Lower leg skin (tissue), 3 donors: ENCODE measurements at regions not wholly inside any gene's neighbourhood (a gene's known extent, or its start where the extent isn't known, plus 50 kb on each side); places are given as distances from the start of the nearest gene placed in this dataset.

Source experiments
- CTCF ChIP-seq, 3 donors: fragments of 450-650 bp; IDR thresholded peaks; one replicate each; pipeline ENCODE4 v1.5.1; 2016; ENCODE audit warnings: antibody characterized with exemption in 3 of 3, mild to moderate bottlenecking in 3 of 3, moderate library complexity in 2 of 3
- POLR2A ChIP-seq, 2 donors: fragments of 450-650 bp; IDR thresholded peaks; one replicate each; pipeline ENCODE4 v1.6.1; 2016 to 2017; ENCODE audit warnings: antibody characterized with exemption in 2 of 2, mild to moderate bottlenecking in 1 of 2, moderate library complexity in 1 of 2

DNA sequence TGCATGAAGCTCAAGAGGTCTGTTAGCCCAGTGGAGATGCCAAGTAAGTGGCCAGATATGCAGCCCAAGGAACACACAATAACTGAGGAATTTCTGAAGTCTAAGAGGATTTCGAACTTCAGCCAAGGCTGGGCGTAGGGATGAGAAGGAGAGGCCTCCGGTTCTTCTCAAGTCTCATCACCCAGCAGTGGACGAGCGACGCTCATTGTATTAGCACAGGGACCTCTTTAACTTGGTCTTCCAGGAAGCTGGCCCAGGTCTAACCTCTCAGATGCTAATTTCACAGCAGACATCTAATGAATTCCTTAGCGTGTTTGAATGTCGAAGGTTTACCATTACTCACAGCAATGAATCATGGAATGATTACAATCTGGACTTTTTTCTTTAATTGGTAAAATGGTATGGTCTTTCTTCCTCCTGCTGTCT, 85.0 kb downstream of the HES1 start:
- TF ChIP-seq POLR2A (IDR thresholded peaks at IDR 0.05) (no peak), CTCF (IDR thresholded peaks at IDR 0.05) (no peak)
